ENCODE measurements at regions not wholly inside any gene's neighbourhood (a gene's known extent, or its start where the extent isn't known, plus 50 kb on each side); places are given as distances from the start of the nearest gene placed in this dataset.
"Not testable (repeated sequence)": the region's sequence is repeated elsewhere in the genome, so short reads cannot be mapped to it uniquely, and the experiment has no call there.

DNA sequence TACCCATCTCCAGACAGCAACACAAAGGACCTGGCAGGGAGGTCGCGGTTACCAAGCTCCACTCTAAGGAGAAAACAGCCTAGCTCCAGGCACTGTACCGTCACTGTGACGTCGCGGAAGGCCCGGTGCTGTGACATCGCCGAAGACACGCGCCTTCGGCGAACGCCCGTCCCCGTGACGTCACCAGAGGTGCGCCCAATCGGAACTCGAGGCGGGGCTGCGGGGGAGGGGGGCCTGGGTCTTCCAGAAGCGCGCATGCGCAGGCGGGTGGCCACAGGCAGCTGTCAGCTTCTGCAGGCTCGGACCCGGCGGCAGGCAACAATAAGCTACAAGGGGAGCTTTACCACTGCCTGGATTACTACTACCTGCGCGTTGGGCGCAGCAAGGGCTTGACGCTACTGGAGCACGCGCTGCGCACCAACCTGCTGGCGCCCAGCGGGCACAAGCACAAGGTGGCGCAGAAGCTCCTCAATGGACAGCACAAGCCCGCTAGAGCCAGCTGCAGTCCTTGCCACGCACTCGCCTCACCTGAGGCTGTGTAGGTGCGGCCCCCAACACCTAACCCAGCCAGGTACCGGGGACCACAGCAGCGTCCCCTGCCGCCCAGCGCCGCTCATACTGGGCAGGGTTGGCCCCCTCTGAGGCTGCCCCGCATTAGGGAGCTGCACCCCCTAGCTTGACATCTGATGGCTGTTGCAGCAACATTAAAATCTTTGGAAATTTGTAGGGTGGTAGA, 208.4 kb downstream of the TPST1 start:
- DNase-seq = peak; percentile 90

GRCh38 chr7:66415659-66416265, 210.6 kb downstream of the TPST1 start:
- no peak for DNase-seq

DNA sequence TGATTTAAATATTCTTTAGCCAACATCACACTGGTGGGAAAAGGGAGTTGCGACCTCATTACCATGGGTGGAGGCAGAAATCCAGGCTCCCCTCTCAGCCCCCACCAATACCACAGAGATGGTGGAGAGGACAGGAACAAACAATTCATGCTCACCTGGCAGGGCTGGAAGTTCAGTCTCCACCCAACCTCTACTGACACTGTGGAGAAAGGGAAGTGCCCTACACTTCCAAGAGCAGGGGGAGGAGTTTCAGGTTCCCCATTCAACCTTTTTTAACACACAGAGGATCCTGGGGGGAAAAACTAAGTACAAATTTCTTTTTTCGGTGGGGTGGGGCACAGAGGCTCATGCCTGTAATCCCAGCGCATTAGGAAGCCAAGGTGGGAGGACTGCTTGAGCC, 210.1 kb upstream of the KCTD7 start:
- no peak for DNase-seq

- no peak for DNase-seq
Measured at GRCh38 chr7:66419210-66419609, 209.5 kb upstream of the KCTD7 start.

DNA sequence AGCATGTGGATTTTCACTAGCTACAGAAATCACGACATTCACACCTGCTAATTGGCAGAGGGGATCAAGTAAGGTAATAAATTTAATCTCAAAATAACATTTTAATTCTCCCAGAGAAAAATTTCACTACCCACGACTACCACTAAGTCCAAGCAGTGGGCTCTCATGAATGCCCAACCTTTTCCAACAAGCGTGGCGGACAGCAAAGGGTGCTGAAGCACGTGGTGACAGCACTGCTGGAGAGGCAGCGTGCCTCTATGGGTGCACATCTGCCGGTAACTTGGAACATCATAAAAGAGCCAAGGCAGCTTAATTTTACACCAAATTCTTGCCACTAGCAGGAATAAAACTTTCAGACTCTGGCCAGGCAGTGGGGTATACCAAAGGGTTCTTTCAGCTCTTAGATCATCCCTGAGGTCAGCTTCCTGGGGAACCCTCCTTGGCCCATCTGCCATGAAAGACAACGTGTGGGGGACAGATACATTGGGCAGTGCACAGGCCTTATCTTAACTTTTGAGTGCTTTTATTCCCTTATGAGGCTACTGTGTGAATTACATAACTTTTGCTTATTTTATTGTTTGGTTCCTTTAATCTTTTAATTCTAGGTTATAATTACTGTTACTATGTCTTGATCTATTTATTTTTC, 206.7 kb upstream of the KCTD7 start:
- DNase-seq = no peak

DNA sequence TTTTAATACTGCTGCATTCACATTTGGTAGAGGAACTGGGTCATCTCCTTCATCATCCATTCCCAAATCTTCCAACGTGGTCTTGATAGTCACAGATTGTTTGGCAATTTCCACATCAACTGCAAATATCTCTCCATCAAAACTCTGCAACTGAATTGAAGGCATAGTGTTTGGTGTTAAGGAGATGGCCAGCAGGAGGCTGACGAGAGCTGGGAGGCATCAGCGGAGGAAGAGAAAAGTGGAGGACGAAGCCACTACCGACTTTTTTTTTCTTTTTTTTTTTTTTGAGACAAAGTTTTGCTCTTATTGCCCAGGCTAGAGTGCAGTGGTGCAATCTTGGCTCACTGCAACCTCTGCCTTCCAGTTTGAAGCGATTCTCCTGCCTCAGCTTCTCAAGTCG, 205.0 kb upstream of the KCTD7 start:
- DNase-seq = no peak

GRCh38 chr7:66426332-66426731, 202.3 kb upstream of the KCTD7 start:
- no peak for DNase-seq

- no peak for DNase-seq
Measured at GRCh38 chr7:66426996-66427395, 201.7 kb upstream of the KCTD7 start.

- no peak for DNase-seq
Measured at GRCh38 chr7:66427956-66428355, 200.7 kb upstream of the KCTD7 start.

DNA sequence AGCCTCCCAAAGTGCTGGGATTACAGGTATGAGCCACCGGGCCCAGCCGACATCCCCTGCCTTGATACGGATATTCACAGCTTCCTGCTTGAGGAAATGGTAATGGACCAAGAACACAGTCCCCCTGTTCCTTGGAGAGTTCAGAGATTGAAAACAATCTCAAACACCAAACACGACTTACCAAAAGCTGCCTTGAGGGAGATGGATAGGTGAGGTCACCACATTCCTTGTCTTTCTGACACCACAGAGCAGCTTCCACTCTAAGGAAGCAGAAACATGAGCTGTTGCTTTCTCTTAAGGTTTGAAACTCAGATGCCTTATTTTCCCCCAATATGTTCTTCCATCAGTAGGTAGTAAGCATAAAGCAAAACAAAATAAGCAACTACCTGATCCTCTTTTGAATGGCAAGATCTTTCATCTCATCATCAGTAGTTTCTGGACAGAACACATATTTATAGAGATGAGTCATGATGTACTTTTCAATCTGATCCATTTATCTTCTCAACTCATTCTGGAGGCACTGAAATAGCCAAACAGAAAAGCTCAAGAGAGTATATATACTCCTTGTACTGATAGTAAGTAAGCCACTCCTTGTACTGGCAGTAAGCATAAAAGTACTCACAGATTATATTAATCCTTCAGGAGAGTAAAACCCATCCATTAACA, 199.1 kb upstream of the KCTD7 start:
- DNase-seq = no peak

DNA sequence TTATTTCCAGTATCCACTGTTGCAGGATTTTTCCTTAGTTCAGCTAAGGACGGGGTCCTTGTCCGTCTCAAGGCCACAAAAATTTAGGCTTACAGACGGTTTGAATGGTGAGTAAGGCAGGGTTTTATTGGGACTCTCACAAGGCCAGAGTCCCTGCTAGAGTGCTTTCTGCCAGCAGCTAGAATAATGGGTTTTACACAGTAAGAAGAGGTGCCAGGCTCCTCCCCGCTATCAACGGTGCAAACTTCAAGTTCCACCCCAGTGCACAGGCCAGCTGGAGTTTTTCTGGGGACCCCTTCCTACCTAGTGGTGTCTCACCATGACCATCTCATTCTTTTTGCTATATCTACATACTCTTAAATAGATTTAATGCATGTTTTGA, 198.5 kb upstream of the KCTD7 start:
- no peak for DNase-seq

DNA sequence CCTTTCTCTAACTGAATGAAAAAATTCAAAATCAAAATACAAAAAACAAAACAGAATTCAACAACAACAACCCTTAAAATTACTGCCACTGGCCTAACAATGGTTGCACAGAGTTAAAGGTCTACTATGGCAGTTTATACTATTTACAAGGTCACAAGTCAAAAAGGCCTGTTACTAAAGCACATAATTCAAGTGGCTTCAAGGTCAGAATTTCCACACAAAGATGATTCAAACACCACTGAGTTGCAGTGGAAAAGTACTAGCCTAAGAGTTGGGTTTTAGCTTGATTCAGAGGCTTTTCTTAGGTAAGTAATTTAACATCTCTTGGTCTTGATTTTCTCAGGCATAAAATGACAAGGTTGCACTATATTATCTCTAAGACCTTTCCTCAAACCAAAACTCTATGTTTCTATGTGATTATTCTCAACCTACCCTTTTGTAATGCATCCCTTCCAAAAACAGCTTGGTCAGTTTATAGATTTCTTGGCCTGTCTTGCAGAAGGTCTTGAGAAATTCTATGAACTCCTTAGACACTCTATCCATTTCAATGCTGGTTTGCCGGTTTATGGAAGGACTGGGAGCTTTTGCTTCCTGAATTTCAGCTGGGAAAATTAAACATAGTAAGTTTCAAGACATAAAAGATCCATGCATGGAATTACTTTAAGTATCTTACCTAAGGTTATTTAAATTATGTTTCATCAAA, 189.8 kb upstream of the KCTD7 start:
- DNase-seq = not testable (repeated sequence)

GRCh38 chr7:66442385-66442784, 186.3 kb upstream of the KCTD7 start:
- DNase-seq = no peak

- DNase-seq = no peak
Measured at GRCh38 chr7:66443946-66444345, 184.7 kb upstream of the KCTD7 start.

DNA sequence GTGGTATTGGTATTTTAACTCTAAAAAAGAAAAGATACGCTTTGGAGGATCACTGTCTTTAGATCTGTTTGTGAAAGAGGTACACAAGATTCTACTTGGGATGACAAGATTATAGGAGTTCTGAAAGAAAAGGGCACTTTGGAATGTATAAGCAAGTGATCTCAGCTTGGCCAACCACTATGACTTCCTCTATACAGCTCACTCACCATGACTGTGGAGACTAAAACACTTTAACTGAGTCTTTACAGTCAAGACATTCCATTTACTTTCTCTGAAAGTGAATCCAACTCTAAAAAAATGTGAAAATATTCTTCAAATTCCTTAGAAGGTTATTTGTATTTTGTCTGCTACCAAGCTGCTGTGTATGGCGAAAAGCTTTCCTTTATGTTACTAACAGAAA, 181.7 kb upstream of the KCTD7 start:
- not testable (repeated sequence) for DNase-seq

- not testable (repeated sequence) for DNase-seq
Measured at GRCh38 chr7:66450814-66451213, 177.9 kb upstream of the KCTD7 start.

DNA sequence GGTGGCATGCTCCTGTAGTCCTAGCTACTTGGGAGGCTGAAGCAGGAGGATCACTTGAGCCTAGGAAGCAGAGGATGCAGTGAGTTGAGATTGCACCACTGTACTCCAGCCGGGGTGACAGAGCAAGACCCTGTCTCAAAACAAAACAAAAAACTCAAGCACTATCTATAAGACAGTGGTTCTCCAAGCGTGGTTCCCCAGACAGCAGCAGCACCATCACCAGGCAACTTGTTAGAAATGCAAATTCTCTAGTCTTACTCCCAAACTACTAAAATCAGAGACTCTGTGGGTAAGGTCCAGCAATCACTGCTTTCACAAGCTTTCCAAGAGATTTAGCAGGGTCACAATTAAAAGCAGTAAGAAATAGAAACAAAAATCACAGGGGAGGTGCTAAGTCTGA, 177.0 kb upstream of the KCTD7 start:
- DNase-seq = not testable (repeated sequence)

- no peak for DNase-seq
Measured at GRCh38 chr7:66452165-66452564, 176.5 kb upstream of the KCTD7 start.

GRCh38 chr7:66453340-66453739, 175.3 kb upstream of the KCTD7 start:
- no peak for DNase-seq

- no peak for DNase-seq
Measured at GRCh38 chr7:66454600-66455225, 174.0 kb upstream of the KCTD7 start.

DNA sequence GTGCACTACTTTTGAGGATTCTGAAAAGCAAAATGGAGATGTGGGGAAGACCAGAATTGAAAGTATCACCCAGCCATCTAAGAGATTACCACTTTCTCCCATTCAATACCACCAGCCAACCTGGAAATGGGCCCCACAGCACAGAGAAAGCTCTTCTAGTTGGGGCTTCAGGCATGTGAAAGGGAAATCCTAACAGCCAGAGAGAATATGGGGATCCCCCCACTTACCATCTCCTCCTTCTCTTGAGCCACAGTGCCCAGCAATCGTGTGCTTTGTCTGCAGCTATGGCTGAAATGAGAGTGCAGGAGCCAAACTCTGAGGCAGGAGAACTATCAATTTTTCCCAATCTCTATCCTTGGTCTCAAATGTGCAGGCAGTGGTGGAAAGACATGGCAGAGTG, 173.2 kb upstream of the KCTD7 start:
- not testable (repeated sequence) for DNase-seq

GRCh38 chr7:66456431-66456830, 172.2 kb upstream of the KCTD7 start:
- not testable (repeated sequence) for DNase-seq

- DNase-seq = not testable (repeated sequence)
Measured at GRCh38 chr7:66458991-66459390, 169.7 kb upstream of the KCTD7 start.
